HEK293 (cell line): ENCODE measurements at regions not wholly inside any gene's neighbourhood (a gene's known extent, or its start where the extent isn't known, plus 50 kb on each side); places are given as distances from the start of the nearest gene placed in this dataset.

Experiments used
- CTCF ChIA-PET: fragments of 350-600 bp; formaldehyde crosslinking; extraction: SDS; loops from one replicate; lab custom pipeline; 2021; ENCODE audit warnings: antibody characterized with exemption; lab: Yijun Ruan, JAX
- POLR2A ChIA-PET: fragments of 300-600 bp; formaldehyde crosslinking; extraction: SDS; loops from one replicate; lab custom pipeline; 2020; ENCODE audit warnings: antibody characterized with exemption, inconsistent platforms; lab: Yijun Ruan, JAX
- H3K27ac ChIP-seq: fragments of 200-500 bp; sonication (Bioruptor generic); 2 replicates; pipeline ENCODE4 v1.5.1; 2014; ENCODE audit warnings: low read depth, low read length, control low read depth, inconsistent platforms; ENCODE audit errors: extremely low read depth
- H3K36me3 ChIP-seq, 2 experiments: fragments of 200-500 bp in 1 of 2; sonication (Bioruptor generic) in 1 of 2; 1 replicate in 1 of 2; 2 replicates in 1 of 2; pipeline ENCODE4 v1.5.1; 2014 to 2017; ENCODE audit warnings: inconsistent platforms in 2 of 2, low read length in 2 of 2; ENCODE audit not compliant: control insufficient read depth in 2 of 2, insufficient read depth in 1 of 2
- H3K4me1 ChIP-seq: fragments of 200-500 bp; sonication (Bioruptor generic); 2 replicates; pipeline ENCODE4 v1.5.1; 2014; ENCODE audit warnings: mild to moderate bottlenecking, low read length, inconsistent platforms; ENCODE audit not compliant: control insufficient read depth, insufficient read depth
- H3K4me3 ChIP-seq: 2 replicates; pipeline ENCODE4 v1.5.1; 2011; ENCODE audit warnings: low read depth, mild to moderate bottlenecking, control low read depth, low read length, moderate library complexity
- H3K9me3 ChIP-seq: fragments of 200-500 bp; sonication (Bioruptor generic); 2 replicates; pipeline ENCODE4 v1.5.1; 2014; ENCODE audit warnings: low read depth, low read length, inconsistent platforms; ENCODE audit not compliant: control insufficient read depth, insufficient read depth
- EGR2 ChIP-seq: fragments of 450-650 bp; formaldehyde crosslinking; IDR thresholded peaks from 2 replicates; pipeline ENCODE4 v1.5.1; 2016; ENCODE audit warnings: low read depth, missing biosample characterization, missing genetic modification characterization
- ELK4 ChIP-seq: IDR thresholded peaks from 2 replicates; pipeline ENCODE4 v1.6.1; 2011; ENCODE audit warnings: mild to moderate bottlenecking, low read depth, low read length, borderline replicate concordance
- MEIS1 ChIP-seq: sonication (generic); formaldehyde crosslinking; IDR thresholded peaks from 2 replicates; pipeline ENCODE4 v1.8.1; 2022; ENCODE audit warnings: missing genetic modification reagents, mild to moderate bottlenecking, borderline replicate concordance
- OVOL3 ChIP-seq: fragments of 450-650 bp; formaldehyde crosslinking; IDR thresholded peaks from 2 replicates; pipeline ENCODE4 v1.5.1; 2016; ENCODE audit warnings: missing biosample characterization, missing genetic modification characterization
- ZBTB10 ChIP-seq: fragments of 450-650 bp; formaldehyde crosslinking; IDR thresholded peaks from 2 replicates; pipeline ENCODE4 v1.5.1; 2016; ENCODE audit warnings: missing biosample characterization, missing genetic modification characterization
- ZBTB11 ChIP-seq: fragments of 450-650 bp; formaldehyde crosslinking; conservative IDR thresholded peaks from 2 replicates; pipeline ENCODE4 v1.5.1; 2016; ENCODE audit warnings: low read depth, missing biosample characterization, missing genetic modification characterization
- ZNF16 ChIP-seq: fragments of 450-650 bp; formaldehyde crosslinking; IDR thresholded peaks from 2 replicates; pipeline ENCODE4 v1.5.1; 2016; ENCODE audit warnings: low read depth, missing biosample characterization, missing genetic modification characterization
- ZNF26 ChIP-seq: fragments of 450-650 bp; formaldehyde crosslinking; IDR thresholded peaks from 2 replicates; pipeline ENCODE4 v1.5.1; 2016; ENCODE audit warnings: missing biosample characterization, missing genetic modification characterization
- ZNF433 ChIP-seq: fragments of 450-650 bp; formaldehyde crosslinking; IDR thresholded peaks from 2 replicates; pipeline ENCODE4 v1.5.1; 2016; ENCODE audit warnings: missing biosample characterization, missing genetic modification characterization, low read depth
- ZNF580 ChIP-seq: fragments of 450-650 bp; formaldehyde crosslinking; IDR thresholded peaks from 2 replicates; pipeline ENCODE4 v1.5.1; 2016; ENCODE audit warnings: missing biosample characterization, missing genetic modification characterization
- ZNF621 ChIP-seq: fragments of 450-650 bp; formaldehyde crosslinking; IDR thresholded peaks from 2 replicates; pipeline ENCODE4 v1.5.1; 2017; ENCODE audit warnings: missing biosample characterization, missing genetic modification characterization
- ZNF639 ChIP-seq: fragments of 450-650 bp; formaldehyde crosslinking; IDR thresholded peaks from 2 replicates; pipeline ENCODE4 v1.5.1; 2016; ENCODE audit warnings: missing biosample characterization, missing genetic modification characterization
- ZNF707 ChIP-seq: fragments of 450-650 bp; formaldehyde crosslinking; IDR thresholded peaks from 2 replicates; pipeline ENCODE4 v1.5.1; 2016; ENCODE audit warnings: missing biosample characterization, missing genetic modification characterization
- ZNF830 ChIP-seq: fragments of 450-650 bp; IDR thresholded peaks from 2 replicates; pipeline ENCODE4 v1.5.0; 2018; ENCODE audit warnings: missing biosample characterization, missing genetic modification characterization, low read depth, mild to moderate bottlenecking, moderate library complexity
- ZSCAN5A ChIP-seq: fragments of 450-650 bp; formaldehyde crosslinking; IDR thresholded peaks from 2 replicates; pipeline ENCODE4 v1.5.1; 2016; ENCODE audit warnings: missing biosample characterization, missing genetic modification characterization

GRCh38 chr2:128611421-128612320 lies 293.0 kb upstream of the HS6ST1 start:
- Histone ChIP-seq H3K4me3 (no peak overlapping the region), H3K9me3 (no peaks in the 10 kb centered on the region), H3K27ac (no peak overlapping the region), H3K36me3 (no peaks in the 10 kb centered on the region), H3K4me1 (no peaks in the 10 kb centered on the region)
- CTCF ChIA-PET = no interaction called here
- POLR2A ChIA-PET = no interaction called here
- TF ChIP-seq ZNF580 = no peak
- TF ChIP-seq ZNF16 = no peak
- no peak for TF ChIP-seq ZSCAN5A (tag by site-specific recombination)
- no peak for TF ChIP-seq ZNF639 (tag by site-specific recombination)
- no peak for TF ChIP-seq ZNF830 (tag by site-specific recombination)
- no peak for TF ChIP-seq ZNF26
- TF ChIP-seq OVOL3 (tag by site-specific recombination) = no peak
- no peak for TF ChIP-seq ZNF621 (tag by site-specific recombination)
- TF ChIP-seq ELK4 = no peak
- no peak for TF ChIP-seq EGR2 (tag by site-specific recombination)
- no peak for TF ChIP-seq ZBTB10
- TF ChIP-seq ZBTB11 (tag by site-specific recombination) = no peak
- TF ChIP-seq MEIS1 (CRISPR knock-in tag) = no peak
- no peak for TF ChIP-seq ZNF433 (tag by site-specific recombination)
- TF ChIP-seq ZNF707 = no peak
